Natural killer cell (primary cell): ENCODE measurements at regions not wholly inside any gene's neighbourhood (a gene's known extent, or its start where the extent isn't known, plus 50 kb on each side); places are given as distances from the start of the nearest gene placed in this dataset.

Source experiments
- ATAC-seq, 3 donors: fragments of 150-1000 bp in 2 of 3; fragments of 200-7000 bp in 1 of 3; cut with Tn5 transposase; 1 replicate in 1 of 3; 2 replicates in 2 of 3; pipeline ENCODE4 v1.10.0; 2021; ENCODE audit warnings: mild to moderate bottlenecking in 2 of 3, moderate library complexity in 2 of 3
- DNase-seq, 2 donors: peaks; one replicate each; pipeline versions ENCODE4 v3.0.0 to v3.0.0-alpha.2; 2013 to 2021; ENCODE audit warnings: mixed read lengths in 1 of 2
- H3K27ac ChIP-seq: one replicate; pipeline ENCODE4 v1.5.1; 2013; ENCODE audit warnings: mild to moderate bottlenecking, low read length
- H3K27me3 ChIP-seq: one replicate; pipeline ENCODE4 v1.6.1; 2013; ENCODE audit warnings: low read length; ENCODE audit not compliant: control insufficient read depth, insufficient read depth
- H3K36me3 ChIP-seq: one replicate; pipeline ENCODE4 v1.6.1; 2013; ENCODE audit warnings: low read length; ENCODE audit not compliant: control insufficient read depth, insufficient read depth
- H3K4me1 ChIP-seq: one replicate; pipeline ENCODE4 v1.6.1; 2013; ENCODE audit warnings: low read length; ENCODE audit not compliant: control insufficient read depth, insufficient read depth
- H3K4me3 ChIP-seq: one replicate; pipeline ENCODE4 v1.5.1; 2013; ENCODE audit warnings: low read length
- H3K9me3 ChIP-seq: one replicate; pipeline ENCODE4 v1.6.1; 2013; ENCODE audit warnings: low read length; ENCODE audit not compliant: control insufficient read depth, insufficient read depth
- H3K27ac Mint-ChIP-seq, 2 donors: one replicate each; pipeline ENCODE4 v1.8.0; 2022; ENCODE audit warnings: mild to moderate bottlenecking in 2 of 2, mixed read lengths in 2 of 2, moderate library complexity in 1 of 2
- H3K27me3 Mint-ChIP-seq, 2 donors: one replicate each; pipeline ENCODE4 v1.8.0; 2022; ENCODE audit warnings: low read depth in 2 of 2, mixed read lengths in 2 of 2
- H3K36me3 Mint-ChIP-seq: one replicate; pipeline ENCODE4 v1.8.0; 2022; ENCODE audit warnings: mixed read lengths
- H3K4me1 Mint-ChIP-seq, 2 donors: one replicate each; pipeline ENCODE4 v1.8.0; 2022; ENCODE audit warnings: mixed read lengths in 2 of 2
- H3K4me3 Mint-ChIP-seq: one replicate; pipeline ENCODE4 v1.8.0; 2022; ENCODE audit warnings: mild to moderate bottlenecking, moderate library complexity, mixed read lengths
- H3K9me3 Mint-ChIP-seq, 2 donors: one replicate each; pipeline ENCODE4 v1.8.0; 2022; ENCODE audit warnings: mixed read lengths in 2 of 2
- CTCF ChIP-seq: fragments of 200-600 bp; IDR thresholded peaks from one replicate; pipeline ENCODE4 v1.8.0; 2022; ENCODE audit warnings: antibody characterized with exemption
- WGBS: methylation state at CpG from one replicate; pipeline ENCODE4 v1.1.7; 2013; ENCODE audit warnings: missing lambda C conversion rate; ENCODE audit not compliant: insufficient coverage; 5-methylcytosine and 5-hydroxymethylcytosine counted together
- intact Hi-C: fragments of 100-400 bp; cut with micrococcal nuclease; formaldehyde crosslinking; loops from one replicate; pipeline ENCODE4 v1.14.2; 2022

GRCh38 chr9:81455462-81456219 is 233.7 kb downstream of the TLE1 start:
- H3K4me3 Mint-ChIP-seq: no peak overlapping the region
- Histone ChIP-seq H3K4me1 (no peaks in the 10 kb centered on the region), H3K9me3 (no peaks in the 10 kb centered on the region), H3K36me3 (no peaks in the 10 kb centered on the region), H3K27me3 (no peaks in the 10 kb centered on the region), H3K27ac (no peak overlapping the region), H3K4me3 (no peak overlapping the region)
- no peak for ATAC-seq
- intact Hi-C loops: no loop called here
- 87% methylated on average over 3 of the region's 4 CpGs for WGBS
- no peak for TF ChIP-seq CTCF
- H3K9me3 Mint-ChIP-seq: no peaks in the 10 kb centered on the region
- DNase-seq: no peak
- H3K27me3 Mint-ChIP-seq: peaks cover 0 to 6% of the 10 kb centered on the region in 2 donors
- H3K36me3 Mint-ChIP-seq: no peaks in the 10 kb centered on the region
- no peak overlapping the region for H3K27ac Mint-ChIP-seq
- H3K4me1 Mint-ChIP-seq: no peaks in the 10 kb centered on the region

- Mint-ChIP-seq H3K27ac (no peak overlapping the region), H3K27me3 (no peaks in the 10 kb centered on the region), H3K36me3 (no peaks in the 10 kb centered on the region), H3K9me3 (peaks cover 6 to 18% of the 10 kb centered on the region in 2 donors), H3K4me1 (no peaks in the 10 kb centered on the region), H3K4me3 (no peak overlapping the region)
- intact Hi-C loops: no loop called here
- no peaks in the 10 kb centered on the region for H3K9me3 ChIP-seq
- no peak for DNase-seq
- no peaks in the 10 kb centered on the region for H3K36me3 ChIP-seq
- H3K27me3 ChIP-seq: no peaks in the 10 kb centered on the region
- no peak for TF ChIP-seq CTCF
- no peaks in the 10 kb centered on the region for H3K4me1 ChIP-seq
- H3K4me3 ChIP-seq: no peak overlapping the region
- no peak overlapping the region for H3K27ac ChIP-seq
- ATAC-seq: no peak
Observed at GRCh38 chr9:81445331-81445921, 243.9 kb downstream of the TLE1 start.

GRCh38 chr9:81431641-81432040 is 257.7 kb downstream of the TLE1 start:
- no peaks in the 10 kb centered on the region for H3K36me3 ChIP-seq
- ATAC-seq: no peak
- H3K36me3 Mint-ChIP-seq: peaks cover 10% of the 10 kb centered on the region
- H3K4me1 ChIP-seq: no peaks in the 10 kb centered on the region
- no peak for TF ChIP-seq CTCF
- H3K27me3 ChIP-seq: no peaks in the 10 kb centered on the region
- WGBS: 90% methylated on average over 3 of the region's 4 CpGs
- H3K4me1 Mint-ChIP-seq: no peaks in the 10 kb centered on the region
- no peak overlapping the region for H3K27ac Mint-ChIP-seq
- peaks cover 3% of the 10 kb centered on the region for H3K9me3 ChIP-seq
- intact Hi-C loops: no loop called here
- H3K27me3 Mint-ChIP-seq: no peaks in the 10 kb centered on the region
- no peak overlapping the region for H3K27ac ChIP-seq
- peaks cover 12 to 15% of the 10 kb centered on the region in 2 donors for H3K9me3 Mint-ChIP-seq
- no peak for DNase-seq
- no peak overlapping the region for H3K4me3 Mint-ChIP-seq
- H3K4me3 ChIP-seq: no peak overlapping the region

- no peak for ATAC-seq
- TF ChIP-seq CTCF: no peak
- Mint-ChIP-seq H3K4me3 (no peak overlapping the region), H3K27me3 (no peaks in the 10 kb centered on the region), H3K27ac (no peak overlapping the region), H3K4me1 (no peaks in the 10 kb centered on the region), H3K9me3 (peaks cover 14 to 18% of the 10 kb centered on the region in 2 donors), H3K36me3 (peaks cover 10% of the 10 kb centered on the region)
- Histone ChIP-seq H3K36me3 (no peaks in the 10 kb centered on the region), H3K27me3 (no peaks in the 10 kb centered on the region), H3K27ac (no peak overlapping the region), H3K4me1 (no peaks in the 10 kb centered on the region), H3K4me3 (no peak overlapping the region), H3K9me3 (peaks cover 3% of the 10 kb centered on the region)
- no CpG with 5 or more reads among the region's 1 CpG for WGBS
- no peak for DNase-seq
- intact Hi-C loops: no loop called here
Observed at GRCh38 chr9:81430727-81431126, 258.6 kb downstream of the TLE1 start.
